K562 (cell line): ENCODE measurements at regions not wholly inside any gene's neighbourhood (a gene's known extent, or its start where the extent isn't known, plus 50 kb on each side); places are given as distances from the start of the nearest gene placed in this dataset.

ENCODE experiments used
- ATAC-seq: fragments of 200-7000 bp; cut with Tn5 transposase; 3 replicates; pipeline ENCODE4 v1.9.1; 2020; ENCODE audit warnings: moderate library complexity
- BruUV-seq: library from RNA; stranded (reverse); fragments of 400-500 nt; replicated peaks from 2 replicates; lab custom pipeline; 2021; lab: Mats Ljungman, UMichigan
- CTCF ChIA-PET: fragments of 300-600 bp; formaldehyde crosslinking; extraction: SDS; loops from one replicate; lab custom pipeline; 2021; ENCODE audit warnings: low intra/inter-chr PET ratio; lab: Yijun Ruan, JAX
- POLR2A ChIA-PET: fragments of 300-600, 350-650 bp; sonication (Branson Sonifier 250); formaldehyde crosslinking; extraction: SDS; loops from one replicate; lab custom pipeline; 2021; ENCODE audit warnings: antibody characterized with exemption, inconsistent platforms; lab: Yijun Ruan, JAX
- DNase-seq, 4 experiments: peaks; one replicate each; pipeline versions ENCODE4 v3.0.0 to v3.0.0-alpha.2; 2011 to 2018; ENCODE audit warnings: low spot score in 3 of 4, mixed read lengths in 3 of 4; ENCODE audit errors: extremely low read depth in 1 of 4
- FAIRE-seq: peaks from 2 replicates; lab custom pipeline; 2011; peaks lifted over from hg19 to GRCh38; lab: Jason Lieb, UNC
- H2AFZ ChIP-seq: 2 replicates; pipeline ENCODE4 v1.6.0; 2011; ENCODE audit warnings: low read depth, low read length, control low read depth, inconsistent platforms
- H3K27ac ChIP-seq: fragments of 200-600 bp; 3 replicates; pipeline ENCODE4 v1.8.0; 2011; ENCODE audit warnings: low read depth, mild to moderate bottlenecking, control low read depth, inconsistent platforms, low read length, moderate library complexity, mixed read lengths; ENCODE audit errors: extremely low read depth
- H3K27me3 ChIP-seq, 2 experiments: fragments of 300-600 bp in 1 of 2; 2 replicates in 1 of 2; 3 replicates in 1 of 2; pipeline versions ENCODE4 v1.6.0 to v1.8.0; 2011; ENCODE audit warnings: inconsistent platforms in 2 of 2, low read length in 2 of 2, mild to moderate bottlenecking in 1 of 2, mixed read lengths in 1 of 2, moderate library complexity in 1 of 2; ENCODE audit not compliant: control insufficient read depth in 2 of 2, insufficient read depth in 2 of 2
- H3K36me3 ChIP-seq: fragments of 300-600 bp; 3 replicates; pipeline ENCODE4 v1.8.0; 2011; ENCODE audit warnings: mild to moderate bottlenecking, low read length, inconsistent platforms; ENCODE audit not compliant: control insufficient read depth, insufficient read depth
- H3K4me1 ChIP-seq, 2 experiments: fragments of 200-600 bp in 1 of 2; replicated peaks in 1 of 2; 2 replicates in 1 of 2; 3 replicates in 1 of 2; pipeline versions ENCODE4 v1.5.1 to v1.8.0; 2011; ENCODE audit warnings: inconsistent platforms in 2 of 2, low read length in 2 of 2, mild to moderate bottlenecking in 1 of 2, mixed read lengths in 1 of 2, moderate library complexity in 1 of 2; ENCODE audit not compliant: control insufficient read depth in 2 of 2, insufficient read depth in 2 of 2
- H3K4me2 ChIP-seq: 2 replicates; pipeline ENCODE4 v1.6.1; 2011; ENCODE audit warnings: low read length, control low read depth, inconsistent platforms, mixed read lengths; ENCODE audit not compliant: insufficient read depth
- H3K4me3 ChIP-seq: fragments of 200-600 bp; sonication (generic), shearing (Covaris generic); 2 replicates; pipeline ENCODE4 v1.5.1; 2016; ENCODE audit warnings: control low read depth, inconsistent platforms
- H3K79me2 ChIP-seq: fragments of 200-600 bp; 3 replicates; pipeline ENCODE4 v1.8.0; 2011; ENCODE audit warnings: low read length, inconsistent platforms; ENCODE audit not compliant: control insufficient read depth, insufficient read depth
- H3K9ac ChIP-seq, 2 experiments: 2 replicates each; pipeline versions ENCODE4 v1.6.0 to v1.6.1; 2011; ENCODE audit warnings: low read depth in 2 of 2, low read length in 2 of 2, control low read depth in 1 of 2, inconsistent platforms in 1 of 2, mild to moderate bottlenecking in 1 of 2, mixed read lengths in 1 of 2; ENCODE audit not compliant: insufficient read depth in 1 of 2
- H3K9me1 ChIP-seq: one replicate; pipeline ENCODE4 v1.6.0; 2011; ENCODE audit warnings: inconsistent platforms, mild to moderate bottlenecking, low read length, moderate library complexity; ENCODE audit not compliant: control insufficient read depth, insufficient read depth
- H3K9me3 ChIP-seq: replicated peaks from 2 replicates; pipeline ENCODE4 v1.5.1; 2011; ENCODE audit warnings: low read depth, low read length, inconsistent platforms; ENCODE audit not compliant: control insufficient read depth, insufficient read depth
- H4K20me1 ChIP-seq: replicated peaks from 2 replicates; pipeline ENCODE4 v1.6.1; 2011; ENCODE audit warnings: low read length, inconsistent platforms, mixed read lengths; ENCODE audit not compliant: control insufficient read depth, insufficient read depth
- C11orf30 ChIP-seq: fragments of 450-650 bp; IDR thresholded peaks from 2 replicates; pipeline ENCODE4 v1.6.1; 2016; ENCODE audit warnings: low read depth, mild to moderate bottlenecking
- ERF ChIP-seq: fragments of 450-650 bp; formaldehyde crosslinking; IDR thresholded peaks from 2 replicates; pipeline ENCODE4 v1.4.0; 2020; ENCODE audit warnings: mild to moderate bottlenecking, mixed read lengths
- KDM4B ChIP-seq, 2 experiments: fragments of 450-650 bp in 1 of 2; sonication (generic) in 1 of 2; IDR thresholded peaks; 2 replicates each; pipeline ENCODE4 v1.6.1; 2016 to 2017; ENCODE audit warnings: borderline replicate concordance in 2 of 2, antibody characterized with exemption in 1 of 2, low read depth in 1 of 2, mild to moderate bottlenecking in 1 of 2
- MXI1 ChIP-seq: IDR thresholded peaks from 2 replicates; pipeline ENCODE4 v1.6.1; 2011; ENCODE audit warnings: low read depth, mild to moderate bottlenecking, improper control_type of control experiment, low read length
- ZEB2 ChIP-seq: fragments of 450-650 bp; IDR thresholded peaks from 2 replicates; pipeline ENCODE4 v1.6.1; 2016
- ZNF217 ChIP-seq: sonication (generic); formaldehyde crosslinking; IDR thresholded peaks from 2 replicates; pipeline ENCODE4 v1.8.0; 2022; ENCODE audit warnings: mild to moderate bottlenecking, missing genetic modification reagents
- ZNF445 ChIP-seq: fragments of 250-450 bp; sonication (Bioruptor Pico); IDR thresholded peaks from 2 replicates; pipeline ENCODE4 v1.4.0; 2020; ENCODE audit warnings: low read depth, mild to moderate bottlenecking, moderate library complexity
- WGBS: fragments of 100-300 bp; shearing (Covaris generic); methylation state at CpG from one replicate; pipeline ENCODE4 v1.1.6; 2016; ENCODE audit warnings: low coverage, mixed read lengths; ENCODE audit not compliant: insufficient coverage; ENCODE audit errors: missing lambda C conversion rate; 5-methylcytosine and 5-hydroxymethylcytosine counted together
- in situ Hi-C: fragments of 300-500 bp; cut with MboI; formaldehyde crosslinking; loops from 4 replicates; pipeline ENCODE4 v1.15.0; 2018; ENCODE audit warnings: inconsistent platforms, mixed read lengths
- intact Hi-C: fragments of 100-400 bp; cut with micrococcal nuclease; formaldehyde crosslinking; loops from 2 replicates; pipeline ENCODE4 v1.14.2; 2022
- TF ChIP-seq, protein P1 (sequence below): fragments of 250-450 bp; sonication (Bioruptor Pico); IDR thresholded peaks from 2 replicates; pipeline ENCODE4 v1.4.0; 2020

DNA sequence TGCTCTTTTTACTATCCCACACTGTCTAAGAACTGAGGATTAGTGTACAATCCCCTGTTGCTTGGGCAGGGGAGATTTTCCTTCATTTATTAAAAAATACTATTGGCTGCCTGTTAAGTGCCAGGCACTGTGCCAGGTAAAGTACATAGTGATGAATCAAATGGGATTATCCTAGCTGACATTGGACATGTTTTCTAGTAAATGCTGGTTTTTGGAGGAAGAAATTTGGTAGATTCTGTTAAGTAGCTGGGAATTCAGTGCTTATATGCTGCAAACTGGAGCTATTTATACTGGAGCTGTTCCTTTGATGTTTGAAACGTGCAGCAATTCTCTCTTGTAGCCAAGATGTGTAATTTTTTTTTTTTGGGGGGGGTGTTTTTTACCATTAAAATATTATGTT lies 299.6 kb downstream of the EMP1 start:
- Histone ChIP-seq H3K4me1 (no peaks in the 10 kb centered on the region), H3K9me1 (no peaks in the 10 kb centered on the region), H3K79me2 (no peaks in the 10 kb centered on the region), H3K27ac (no peak overlapping the region), H3K27me3 (no peaks in the 10 kb centered on the region), H4K20me1 (no peaks in the 10 kb centered on the region), H3K9ac (no peak overlapping the region), H3K36me3 (no peaks in the 10 kb centered on the region), H3K4me2 (no peak overlapping the region), H3K9me3 (no peaks in the 10 kb centered on the region), H3K4me3 (no peak overlapping the region), H2AFZ (no peak overlapping the region)
- DNase-seq (no peak), FAIRE-seq (no peak), ATAC-seq (no peak)
- in situ Hi-C loops, result no loop called here
- no TSS peak for BruUV-seq
- TF ChIP-seq C11orf30, result no peak
- no peak for TF ChIP-seq ERF (CRISPR knock-in tag)
- no peak for TF ChIP-seq ZEB2
- 0% methylated on average over 1 of the region's 1 CpG for WGBS
- POLR2A ChIA-PET, result no interaction called here
- intact Hi-C loops, result no loop called here
- CTCF ChIA-PET, result no interaction called here

DNA sequence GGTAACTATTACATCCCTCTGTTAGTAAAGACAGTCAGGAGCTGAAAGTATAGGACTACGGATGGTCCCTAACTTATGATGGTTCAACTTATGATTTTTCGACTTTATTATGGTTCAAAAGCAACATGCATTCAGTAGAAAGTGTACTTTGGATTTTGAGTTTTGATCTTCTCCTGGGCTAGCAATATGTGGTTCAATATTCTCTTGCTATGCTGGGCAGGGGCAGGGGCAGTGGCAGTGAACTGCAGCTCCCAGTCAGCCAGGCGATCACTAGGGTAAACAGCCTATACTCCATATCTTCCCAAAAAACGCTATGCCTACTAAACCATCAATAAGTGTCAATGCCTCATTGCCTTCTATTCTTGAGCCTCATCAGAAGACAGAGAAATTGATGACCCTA lies 292.7 kb downstream of the EMP1 start:
- no peaks in the 10 kb centered on the region for H4K20me1 ChIP-seq
- CTCF ChIA-PET, result no interaction called here

More for the DNA sequence above, 292.7 kb downstream of the EMP1 start:
- Histone ChIP-seq H3K36me3 (no peaks in the 10 kb centered on the region), H3K4me3 (no peak overlapping the region), H3K27me3 (no peaks in the 10 kb centered on the region), H3K27ac (no peak overlapping the region), H3K9me3 (no peaks in the 10 kb centered on the region), H3K4me2 (no peak overlapping the region), H3K9ac (no peak overlapping the region), H3K79me2 (no peaks in the 10 kb centered on the region), H2AFZ (no peak overlapping the region), H3K4me1 (no peaks in the 10 kb centered on the region), H3K9me1 (no peaks in the 10 kb centered on the region)
- in situ Hi-C loops, result no loop called here
- no peak for FAIRE-seq
- 0% methylated on average over 4 of the region's 4 CpGs for WGBS
- TF ChIP-seq KDM4B (IDR thresholded peaks at IDR 0.05; ENCODE audit: borderline replicate concordance in 2 of 2, low read depth in 1 of 2), result no peak
- TF ChIP-seq MXI1, result no peak
- TF ChIP-seq, protein P1, sequence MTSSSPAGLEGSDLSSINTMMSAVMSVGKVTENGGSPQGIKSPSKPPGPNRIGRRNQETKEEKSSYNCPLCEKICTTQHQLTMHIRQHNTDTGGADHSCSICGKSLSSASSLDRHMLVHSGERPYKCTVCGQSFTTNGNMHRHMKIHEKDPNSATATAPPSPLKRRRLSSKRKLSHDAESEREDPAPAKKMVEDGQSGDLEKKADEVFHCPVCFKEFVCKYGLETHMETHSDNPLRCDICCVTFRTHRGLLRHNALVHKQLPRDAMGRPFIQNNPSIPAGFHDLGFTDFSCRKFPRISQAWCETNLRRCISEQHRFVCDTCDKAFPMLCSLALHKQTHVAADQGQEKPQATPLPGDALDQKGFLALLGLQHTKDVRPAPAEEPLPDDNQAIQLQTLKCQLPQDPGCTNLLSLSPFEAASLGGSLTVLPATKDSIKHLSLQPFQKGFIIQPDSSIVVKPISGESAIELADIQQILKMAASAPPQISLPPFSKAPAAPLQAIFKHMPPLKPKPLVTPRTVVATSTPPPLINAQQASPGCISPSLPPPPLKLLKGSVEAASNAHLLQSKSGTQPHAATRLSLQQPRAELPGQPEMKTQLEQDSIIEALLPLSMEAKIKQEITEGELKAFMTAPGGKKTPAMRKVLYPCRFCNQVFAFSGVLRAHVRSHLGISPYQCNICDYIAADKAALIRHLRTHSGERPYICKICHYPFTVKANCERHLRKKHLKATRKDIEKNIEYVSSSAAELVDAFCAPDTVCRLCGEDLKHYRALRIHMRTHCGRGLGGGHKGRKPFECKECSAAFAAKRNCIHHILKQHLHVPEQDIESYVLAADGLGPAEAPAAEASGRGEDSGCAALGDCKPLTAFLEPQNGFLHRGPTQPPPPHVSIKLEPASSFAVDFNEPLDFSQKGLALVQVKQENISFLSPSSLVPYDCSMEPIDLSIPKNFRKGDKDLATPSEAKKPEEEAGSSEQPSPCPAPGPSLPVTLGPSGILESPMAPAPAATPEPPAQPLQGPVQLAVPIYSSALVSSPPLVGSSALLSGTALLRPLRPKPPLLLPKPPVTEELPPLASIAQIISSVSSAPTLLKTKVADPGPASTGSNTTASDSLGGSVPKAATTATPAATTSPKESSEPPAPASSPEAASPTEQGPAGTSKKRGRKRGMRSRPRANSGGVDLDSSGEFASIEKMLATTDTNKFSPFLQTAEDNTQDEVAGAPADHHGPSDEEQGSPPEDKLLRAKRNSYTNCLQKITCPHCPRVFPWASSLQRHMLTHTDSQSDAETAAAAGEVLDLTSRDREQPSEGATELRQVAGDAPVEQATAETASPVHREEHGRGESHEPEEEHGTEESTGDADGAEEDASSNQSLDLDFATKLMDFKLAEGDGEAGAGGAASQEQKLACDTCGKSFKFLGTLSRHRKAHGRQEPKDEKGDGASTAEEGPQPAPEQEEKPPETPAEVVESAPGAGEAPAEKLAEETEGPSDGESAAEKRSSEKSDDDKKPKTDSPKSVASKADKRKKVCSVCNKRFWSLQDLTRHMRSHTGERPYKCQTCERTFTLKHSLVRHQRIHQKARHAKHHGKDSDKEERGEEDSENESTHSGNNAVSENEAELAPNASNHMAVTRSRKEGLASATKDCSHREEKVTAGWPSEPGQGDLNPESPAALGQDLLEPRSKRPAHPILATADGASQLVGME (CRISPR knock-in tag), result no peak
- TF ChIP-seq ZNF217 (CRISPR knock-in tag), result no peak
- TF ChIP-seq ZNF445 (CRISPR knock-in tag), result no peak
- ATAC-seq, result no peak
- intact Hi-C loops, result no loop called here
- no peak for DNase-seq
- no TSS peak for BruUV-seq
- POLR2A ChIA-PET, result no interaction called here
